Stomach (tissue), 4 donors: ENCODE measurements at regions not wholly inside any gene's neighbourhood (a gene's known extent, or its start where the extent isn't known, plus 50 kb on each side); places are given as distances from the start of the nearest gene placed in this dataset.

Experiments
- CTCF ChIP-seq, 7 experiments: fragments of 450-650 bp in 4 of 7; fragments of 200-600 bp in 3 of 7; sonication (generic) in 3 of 7; IDR thresholded peaks; one replicate each; pipeline ENCODE4 v1.5.1; 2016 to 2019; ENCODE audit warnings: antibody characterized with exemption in 7 of 7, control low read depth in 2 of 7, mild to moderate bottlenecking in 1 of 7
- POLR2A ChIP-seq, 4 donors: fragments of 450-650 bp; IDR thresholded peaks; one replicate each; pipeline ENCODE4 v1.6.1; 2016; ENCODE audit warnings: antibody characterized with exemption in 4 of 4, control low read depth in 2 of 4, mild to moderate bottlenecking in 1 of 4, moderate library complexity in 1 of 4
- POLR2AphosphoS5 ChIP-seq, 3 donors: sonication (generic); formaldehyde crosslinking; IDR thresholded peaks; one replicate each; pipeline ENCODE4 v1.6.1; 2016; ENCODE audit warnings: antibody characterized with exemption in 3 of 3

GRCh38 chr2:67076239-67076624, 320.9 kb upstream of the ETAA1 start:
- TF ChIP-seq CTCF (IDR thresholded peaks at IDR 0.05) (no peak), POLR2AphosphoS5 (IDR thresholded peaks at IDR 0.05) (no peak), POLR2A (IDR thresholded peaks at IDR 0.05) (no peak)
